Nephron (organoid): ENCODE measurements at regions not wholly inside any gene's neighbourhood (a gene's known extent, or its start where the extent isn't known, plus 50 kb on each side); places are given as distances from the start of the nearest gene placed in this dataset.

Experiments used
- H3K27ac Mint-ChIP-seq, 3 experiments: 2 replicates each; pipeline ENCODE4 v1.8.0; 2020; ENCODE audit warnings: mixed read lengths in 3 of 3, mild to moderate bottlenecking in 2 of 3, moderate library complexity in 1 of 3
- H3K27me3 Mint-ChIP-seq: 2 replicates; pipeline ENCODE4 v1.8.0; 2021; ENCODE audit warnings: low read depth, mild to moderate bottlenecking, moderate library complexity, mixed read lengths
- H3K36me3 Mint-ChIP-seq: 2 replicates; pipeline ENCODE4 v1.8.0; 2020; ENCODE audit warnings: low read depth, mixed read lengths
- H3K4me1 Mint-ChIP-seq: 2 replicates; pipeline ENCODE4 v1.8.0; 2020; ENCODE audit warnings: mixed read lengths
- H3K4me3 Mint-ChIP-seq, 3 experiments: 2 replicates each; pipeline ENCODE4 v1.8.0; 2020; ENCODE audit warnings: mild to moderate bottlenecking in 3 of 3, mixed read lengths in 3 of 3, moderate library complexity in 2 of 3
- H3K9me3 Mint-ChIP-seq: 2 replicates; pipeline ENCODE4 v1.8.0; 2020; ENCODE audit warnings: mixed read lengths
- CTCF ChIP-seq, 3 experiments: fragments of 200-600 bp; sonication (generic); IDR thresholded peaks; one replicate each; pipeline ENCODE4 v1.5.0; 2021; ENCODE audit warnings: antibody characterized with exemption in 3 of 3; ENCODE audit not compliant: unreplicated experiment in 3 of 3

GRCh38 chr15:85999658-86000057, 80.0 kb upstream of the AGBL1 start:
- no peaks in the 10 kb centered on the region for H3K9me3 Mint-ChIP-seq
- TF ChIP-seq CTCF (IDR thresholded peaks at IDR 0.05; ENCODE audit: unreplicated experiment in 3 of 3): no peak
- no peaks in the 10 kb centered on the region for H3K36me3 Mint-ChIP-seq
- H3K27ac Mint-ChIP-seq: no peak overlapping the region
- H3K27me3 Mint-ChIP-seq: peaks cover 15% of the 10 kb centered on the region
- H3K4me1 Mint-ChIP-seq: peaks cover 19% of the 10 kb centered on the region
- H3K4me3 Mint-ChIP-seq: no peak overlapping the region

DNA sequence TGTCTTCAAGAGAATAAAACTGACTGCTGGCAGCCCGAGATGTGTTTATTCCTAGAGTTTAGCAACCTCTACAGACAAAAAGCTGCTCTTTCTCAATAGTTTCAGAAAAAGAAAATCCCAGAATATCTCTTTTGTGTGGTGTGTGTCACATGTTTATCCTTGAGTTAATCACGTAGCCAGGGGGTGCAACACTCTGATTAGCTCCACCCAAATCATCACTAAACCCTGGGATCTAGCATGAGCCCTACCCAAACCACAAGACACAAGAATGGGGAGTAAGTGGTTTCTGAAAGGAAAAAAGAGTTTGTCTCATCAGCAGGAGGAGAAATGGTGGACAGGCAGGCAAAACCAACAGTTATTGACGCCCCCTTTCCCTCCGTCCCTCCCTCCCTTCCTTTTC, 78.5 kb upstream of the AGBL1 start:
- Mint-ChIP-seq H3K4me1 (peaks cover 19% of the 10 kb centered on the region), H3K27me3 (peaks cover 15% of the 10 kb centered on the region), H3K4me3 (no peak overlapping the region), H3K36me3 (no peaks in the 10 kb centered on the region), H3K27ac (no peak overlapping the region), H3K9me3 (no peaks in the 10 kb centered on the region)
- TF ChIP-seq CTCF (IDR thresholded peaks at IDR 0.05; ENCODE audit: unreplicated experiment in 3 of 3): no peak

DNA sequence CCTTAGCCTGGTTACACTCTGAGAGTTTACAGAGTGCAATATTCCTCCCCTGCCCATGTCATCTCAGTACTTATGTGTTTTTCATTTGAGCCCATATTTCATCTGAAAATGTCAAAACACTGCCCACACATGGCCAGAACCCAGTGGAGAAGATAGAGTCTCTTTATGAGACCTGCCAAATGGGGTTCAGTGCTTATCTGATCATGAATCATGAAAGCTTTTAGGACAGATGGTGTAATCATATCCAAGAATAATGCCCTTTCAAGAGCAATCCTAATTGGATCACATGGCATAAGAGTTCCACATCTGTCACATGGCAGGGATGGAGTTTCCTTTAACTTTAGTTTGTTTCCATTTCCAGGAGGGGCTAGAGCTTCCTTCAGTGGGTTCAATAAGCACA, 77.2 kb upstream of the AGBL1 start:
- H3K4me1 Mint-ChIP-seq: peaks cover 19% of the 10 kb centered on the region
- no peaks in the 10 kb centered on the region for H3K9me3 Mint-ChIP-seq
- no peaks in the 10 kb centered on the region for H3K36me3 Mint-ChIP-seq
- peak overlapping the region in 1 of 3 experiments; percentile 8 for H3K4me3 Mint-ChIP-seq
- H3K27ac Mint-ChIP-seq: peak overlapping the region in 2 of 3 experiments; percentile 0 to 69
- peaks cover 9% of the 10 kb centered on the region for H3K27me3 Mint-ChIP-seq
- TF ChIP-seq CTCF (IDR thresholded peaks at IDR 0.05; ENCODE audit: unreplicated experiment in 3 of 3): no peak

DNA sequence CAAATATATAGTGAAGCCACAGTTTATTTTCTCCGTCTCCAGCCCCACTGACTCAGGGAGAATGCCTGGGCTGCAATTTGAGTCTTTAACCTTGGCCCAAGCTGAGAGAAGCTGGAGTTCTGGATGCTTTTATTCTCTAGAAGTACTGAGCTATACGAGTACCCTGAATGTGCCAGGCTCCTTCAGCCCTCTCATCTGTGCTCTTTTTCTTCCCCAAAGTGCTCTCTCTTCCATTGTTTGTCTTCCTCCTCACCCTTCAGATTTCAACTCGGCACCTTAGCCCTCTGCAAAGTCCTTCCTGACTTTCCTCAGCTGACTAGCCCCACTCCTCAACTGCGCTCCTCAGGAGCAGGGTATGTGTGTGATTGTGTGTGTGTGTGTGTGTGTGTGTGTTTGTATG, 75.6 kb upstream of the AGBL1 start:
- H3K4me1 Mint-ChIP-seq: peaks cover 19% of the 10 kb centered on the region
- TF ChIP-seq CTCF (IDR thresholded peaks at IDR 0.05; ENCODE audit: unreplicated experiment in 3 of 3): no peak
- peaks cover 5% of the 10 kb centered on the region for H3K27me3 Mint-ChIP-seq
- no peaks in the 10 kb centered on the region for H3K36me3 Mint-ChIP-seq
- H3K27ac Mint-ChIP-seq: no peak overlapping the region
- H3K9me3 Mint-ChIP-seq: no peaks in the 10 kb centered on the region
- H3K4me3 Mint-ChIP-seq: no peak overlapping the region

GRCh38 chr15:86006546-86006945, 73.1 kb upstream of the AGBL1 start:
- H3K4me3 Mint-ChIP-seq: no peak overlapping the region
- TF ChIP-seq CTCF (IDR thresholded peaks at IDR 0.05; ENCODE audit: unreplicated experiment in 3 of 3): no peak
- no peak overlapping the region for H3K27ac Mint-ChIP-seq
- H3K27me3 Mint-ChIP-seq: peaks cover 9% of the 10 kb centered on the region
- no peaks in the 10 kb centered on the region for H3K36me3 Mint-ChIP-seq
- no peaks in the 10 kb centered on the region for H3K9me3 Mint-ChIP-seq
- peaks cover 19% of the 10 kb centered on the region for H3K4me1 Mint-ChIP-seq

DNA sequence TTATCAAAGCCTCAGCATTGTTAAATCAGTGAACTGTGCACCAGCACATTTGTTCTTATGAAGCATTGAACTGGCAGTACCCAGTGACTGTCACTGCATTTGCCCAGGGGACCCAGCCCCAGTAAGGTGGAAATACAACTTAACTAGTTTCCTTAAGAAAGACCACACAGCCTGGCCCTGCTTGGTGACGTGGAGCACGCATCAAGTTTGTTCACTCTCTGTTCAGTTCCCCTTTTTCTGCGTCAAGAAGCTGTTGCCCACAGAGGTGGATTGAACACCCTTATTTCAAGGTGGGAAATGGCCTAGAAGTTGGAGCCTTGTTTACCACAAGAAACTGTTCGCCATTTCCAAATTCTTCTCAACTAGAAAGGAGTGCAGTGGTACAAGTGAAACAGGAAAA, 69.9 kb upstream of the AGBL1 start:
- Mint-ChIP-seq H3K9me3 (no peaks in the 10 kb centered on the region), H3K27ac (no peak overlapping the region), H3K27me3 (peaks cover 8% of the 10 kb centered on the region), H3K4me3 (no peak overlapping the region), H3K36me3 (no peaks in the 10 kb centered on the region), H3K4me1 (no peaks in the 10 kb centered on the region)
- TF ChIP-seq CTCF (IDR thresholded peaks at IDR 0.05; ENCODE audit: unreplicated experiment in 3 of 3): no peak
